ENCODE measurements at regions not wholly inside any gene's neighbourhood (a gene's known extent, or its start where the extent isn't known, plus 50 kb on each side); places are given as distances from the start of the nearest gene placed in this dataset.

- no peak overlapping the region for H3K4me2 ChIP-seq (ENCODE audit: low read length)
- no peaks in the 10 kb centered on the region for H3K4me1 ChIP-seq (ENCODE audit: insufficient read depth, low read length)
- CTCF ChIA-PET = no interaction called here
- no peak overlapping the region for H2AFZ ChIP-seq (ENCODE audit: low read length)
- no peak overlapping the region for H3K4me3 ChIP-seq (ENCODE audit: low read length)
- H4K20me1 ChIP-seq (ENCODE audit: low read length) = no peaks in the 10 kb centered on the region
- H3K27ac ChIP-seq (ENCODE audit: low read length) = no peak overlapping the region
- ATAC-seq = no peak
- no peaks in the 10 kb centered on the region for H3K36me3 ChIP-seq (ENCODE audit: low read depth, low read length)
- no peaks in the 10 kb centered on the region for H3F3A ChIP-seq (ENCODE audit: low read length, unreplicated experiment)
- H3K27me3 ChIP-seq (ENCODE audit: low read length) = no peaks in the 10 kb centered on the region
- TF ChIP-seq EZH2phosphoT487 (IDR thresholded peaks at IDR 0.05; ENCODE audit: borderline replicate concordance, low read length) (no peak), EZH2 (IDR thresholded peaks at IDR 0.05; ENCODE audit: low read length, unreplicated experiment) (no peak), CTCF (conservative IDR thresholded peaks at IDR 0.05; ENCODE audit: low read depth, low read length) (no peak)
- intact Hi-C loops (cut with micrococcal nuclease) = no loop called here
- no TSS peak for BruUV-seq (replicated peaks)
- DNase-seq = no peak
- no peaks in the 10 kb centered on the region for H3K9me2 ChIP-seq (replicated peaks; ENCODE audit: low read length)
- H3K9me3 ChIP-seq (ENCODE audit: low read length) = no peaks in the 10 kb centered on the region
- no peaks in the 10 kb centered on the region for H3K79me2 ChIP-seq (ENCODE audit: low read length)
- POLR2A ChIA-PET (ENCODE audit: unreplicated experiment) = no interaction called here
- H3K9ac ChIP-seq (ENCODE audit: low read length) = no peak overlapping the region
These were observed 112.8 kb upstream of the PSMD7 start for GRCh38 chr16:74183601-74184360.

DNA sequence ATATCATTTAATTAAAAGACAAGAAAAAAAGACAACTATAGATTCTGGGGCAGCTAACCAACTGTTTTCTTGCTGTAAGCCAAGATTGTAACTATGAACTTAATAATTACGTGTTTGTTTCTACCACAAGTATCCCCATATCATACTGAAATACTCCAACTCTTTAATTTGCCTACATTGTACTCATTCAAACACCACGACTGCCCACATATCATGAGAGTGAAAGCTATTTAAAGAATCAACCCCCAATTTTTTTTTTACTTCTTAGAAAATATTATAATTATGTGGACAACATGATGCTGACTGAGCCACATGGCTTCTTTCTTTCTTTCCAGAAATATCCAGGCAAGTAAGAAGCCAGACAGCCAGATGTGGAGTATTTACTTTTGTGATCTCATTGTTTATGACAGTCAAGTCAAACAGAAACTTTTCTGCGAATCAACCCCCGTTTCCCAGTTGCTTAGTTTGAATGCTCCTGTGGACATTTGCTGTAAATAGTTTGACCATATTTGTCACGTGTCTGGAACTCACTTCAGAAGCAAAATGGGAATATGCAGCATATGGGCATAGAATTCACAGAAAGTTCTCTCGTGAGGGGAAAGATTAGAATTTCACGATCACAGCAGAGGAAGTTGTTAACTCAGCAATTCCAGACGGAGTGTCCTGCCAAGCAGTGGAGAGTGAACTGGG is 126.8 kb upstream of the PSMD7 start:
- Histone ChIP-seq H3K9ac (ENCODE audit: low read length) (no peak overlapping the region), H3F3A (ENCODE audit: low read length, unreplicated experiment) (no peaks in the 10 kb centered on the region), H4K20me1 (ENCODE audit: low read length) (no peaks in the 10 kb centered on the region), H3K4me3 (ENCODE audit: low read length) (no peak overlapping the region), H3K9me3 (ENCODE audit: low read length) (no peaks in the 10 kb centered on the region), H3K9me2 (replicated peaks; ENCODE audit: low read length) (no peaks in the 10 kb centered on the region), H2AFZ (ENCODE audit: low read length) (0 out of 2 replicates have a peak overlapping the region, but pooled peaks have one; percentile 42), H3K27me3 (ENCODE audit: low read length) (peaks cover 12% of the 10 kb centered on the region; the same call in 1 of the 2 replicates), H3K27ac (ENCODE audit: low read length) (no peak overlapping the region), H3K4me1 (ENCODE audit: insufficient read depth, low read length) (no peaks in the 10 kb centered on the region), H3K79me2 (ENCODE audit: low read length) (no peaks in the 10 kb centered on the region), H3K4me2 (ENCODE audit: low read length) (peak overlapping the region; percentile 41; the same call in 1 of the 2 replicates), H3K36me3 (ENCODE audit: low read depth, low read length) (no peaks in the 10 kb centered on the region)
- ChIA-PET POLR2A (ENCODE audit: unreplicated experiment) (no interaction called here), CTCF (no interaction called here)
- DNase-seq (peak; percentile 2), ATAC-seq (no peak)
- no TSS peak for BruUV-seq (replicated peaks)
- intact Hi-C loops (cut with micrococcal nuclease) = no loop called here
- no peak for TF ChIP-seq CTCF (conservative IDR thresholded peaks at IDR 0.05; ENCODE audit: low read depth, low read length)
- TF ChIP-seq EZH2 (IDR thresholded peaks at IDR 0.05; ENCODE audit: low read length, unreplicated experiment) = no peak

DNA sequence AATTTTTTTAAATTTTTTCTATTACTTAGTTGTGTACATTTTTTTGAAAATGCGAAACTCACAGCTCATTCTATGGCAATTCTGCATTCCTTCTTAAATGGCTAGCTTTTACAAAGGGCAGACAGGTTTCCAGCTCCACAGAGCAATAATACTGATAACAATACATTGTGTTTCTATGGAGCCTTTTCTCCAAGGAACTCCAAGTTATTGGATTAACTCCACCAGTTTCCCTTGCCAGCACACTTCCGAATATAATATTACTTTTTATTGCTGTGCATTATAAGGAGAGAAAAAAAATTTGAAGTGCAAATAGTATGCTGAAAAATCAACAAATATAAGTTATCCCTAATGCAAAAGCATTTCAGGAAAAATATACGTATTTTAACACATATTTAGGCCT is 127.5 kb upstream of the PSMD7 start:
- no peak overlapping the region for H3K9ac ChIP-seq (ENCODE audit: low read length)
- H3K4me2 ChIP-seq (ENCODE audit: low read length) = no peak overlapping the region
- H3K27me3 ChIP-seq (ENCODE audit: low read length) = 0 out of 2 replicates have a peak, but pooled peaks cover 12% of the 10 kb centered on the region
- no peaks in the 10 kb centered on the region for H3K4me1 ChIP-seq (ENCODE audit: insufficient read depth, low read length)
- H3K4me3 ChIP-seq (ENCODE audit: low read length) = no peak overlapping the region
- ATAC-seq (no peak), DNase-seq (no peak)
- ChIA-PET POLR2A (ENCODE audit: unreplicated experiment) (no interaction called here), CTCF (no interaction called here)
- H3K9me3 ChIP-seq (ENCODE audit: low read length) = no peaks in the 10 kb centered on the region
- intact Hi-C loops (cut with micrococcal nuclease) = no loop called here
- BruUV-seq (replicated peaks) = no TSS peak
- no peaks in the 10 kb centered on the region for H3K79me2 ChIP-seq (ENCODE audit: low read length)
- H2AFZ ChIP-seq (ENCODE audit: low read length) = no peak overlapping the region
- H4K20me1 ChIP-seq (ENCODE audit: low read length) = no peaks in the 10 kb centered on the region
- no peak for TF ChIP-seq EZH2phosphoT487 (IDR thresholded peaks at IDR 0.05; ENCODE audit: borderline replicate concordance, low read length)
- TF ChIP-seq EZH2 (IDR thresholded peaks at IDR 0.05; ENCODE audit: low read length, unreplicated experiment) = no peak
- TF ChIP-seq CTCF (conservative IDR thresholded peaks at IDR 0.05; ENCODE audit: low read depth, low read length) = no peak
- H3F3A ChIP-seq (ENCODE audit: low read length, unreplicated experiment) = no peaks in the 10 kb centered on the region
- H3K9me2 ChIP-seq (replicated peaks; ENCODE audit: low read length) = no peaks in the 10 kb centered on the region
- H3K27ac ChIP-seq (ENCODE audit: low read length) = no peak overlapping the region
- H3K36me3 ChIP-seq (ENCODE audit: low read depth, low read length) = no peaks in the 10 kb centered on the region

All from PC-3 (cell line).